ENCODE measurements at regions not wholly inside any gene's neighbourhood (a gene's known extent, or its start where the extent isn't known, plus 50 kb on each side); places are given as distances from the start of the nearest gene placed in this dataset.

DNA sequence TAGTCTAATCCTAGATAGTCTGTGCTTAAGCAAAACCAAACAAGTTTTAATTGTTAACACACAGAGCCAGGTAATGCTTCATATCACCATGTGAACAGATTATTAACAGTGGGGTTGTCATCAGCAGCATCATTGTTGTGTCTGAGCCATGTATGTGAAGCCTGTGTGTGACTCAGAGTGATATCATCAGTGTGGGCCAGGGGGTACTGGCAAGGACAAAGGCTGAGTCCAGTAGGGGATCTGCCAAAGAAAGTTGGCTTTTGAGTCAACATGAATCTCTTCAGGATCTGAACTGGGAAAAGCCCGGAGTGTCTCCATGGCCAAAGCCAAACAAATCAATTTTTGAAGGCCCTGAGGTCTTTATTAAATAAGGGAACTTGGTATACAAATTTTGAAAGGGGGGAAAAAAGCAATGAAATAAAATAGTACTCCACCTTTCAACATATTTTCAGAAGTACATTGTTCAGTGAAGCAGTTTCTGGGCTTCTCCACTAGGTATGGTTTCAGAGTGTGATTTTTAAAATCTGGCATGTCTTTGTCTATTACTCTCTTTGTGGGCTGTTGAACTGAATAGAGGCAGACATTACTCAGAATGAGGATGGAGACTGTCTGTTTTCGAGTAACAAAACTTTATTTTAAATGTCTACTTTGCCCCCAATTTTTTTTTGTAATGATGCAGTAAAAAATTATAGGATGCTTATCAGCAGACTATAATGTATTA is 444.2 kb upstream of the JAG1 start:
- Histone ChIP-seq H3K4me2 (ENCODE audit: low read depth, low read length, poor library complexity, severe bottlenecking) (no peak overlapping the region), H2AFZ (ENCODE audit: low read length) (no peak overlapping the region)

DNA sequence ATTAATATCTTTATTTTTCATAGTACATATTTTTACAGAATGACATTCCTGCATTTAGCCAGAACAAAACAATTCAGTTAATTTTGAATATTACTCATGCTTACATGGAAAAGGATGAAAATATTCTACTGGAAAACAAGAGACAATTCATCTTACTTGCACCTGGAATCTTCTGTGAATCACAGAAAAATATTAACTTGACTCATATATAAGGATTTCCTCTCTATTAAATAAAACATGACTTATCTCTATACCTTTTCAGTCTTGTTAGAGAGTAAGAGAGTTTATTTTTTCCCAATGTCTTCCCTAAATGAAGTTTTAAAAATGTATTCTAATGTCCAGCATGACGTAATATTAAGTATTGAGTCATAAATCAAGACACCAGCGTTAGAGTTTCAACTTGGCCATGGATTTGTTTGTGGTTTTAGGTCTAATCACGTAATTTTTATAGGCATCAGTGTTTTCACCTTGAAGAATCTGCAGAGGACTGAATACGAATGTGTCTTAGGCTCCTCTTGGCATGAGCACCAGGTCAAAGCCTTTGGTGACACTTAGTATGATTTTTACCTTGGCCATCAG is 445.1 kb upstream of the JAG1 start:
- Histone ChIP-seq H3K9ac (ENCODE audit: low read depth, low read length, poor library complexity, severe bottlenecking) (no peak overlapping the region), H3K4me2 (ENCODE audit: low read depth, low read length, poor library complexity, severe bottlenecking) (no peak overlapping the region), H3K79me2 (ENCODE audit: insufficient read depth, low read length) (no peaks in the 10 kb centered on the region), H2AFZ (ENCODE audit: low read length) (no peak overlapping the region), H3K4me3 (ENCODE audit: low read length, poor library complexity, severe bottlenecking) (no peak overlapping the region), H3K27me3 (ENCODE audit: insufficient read depth, low read length, poor library complexity, severe bottlenecking) (no peaks in the 10 kb centered on the region), H3K9me2 (replicated peaks; ENCODE audit: low read depth, low read length) (no peaks in the 10 kb centered on the region), H3K4me1 (ENCODE audit: insufficient read depth, low read length, poor library complexity, severe bottlenecking) (no peaks in the 10 kb centered on the region), H3K9me3 (ENCODE audit: insufficient read depth, low read depth, low read length) (no peaks in the 10 kb centered on the region), H3F3A (ENCODE audit: low read depth) (no peaks in the 10 kb centered on the region), H4K20me1 (ENCODE audit: insufficient read depth, low read length, poor library complexity, severe bottlenecking) (no peaks in the 10 kb centered on the region), H3K36me3 (ENCODE audit: insufficient read depth, low read length) (no peaks in the 10 kb centered on the region)
- TF ChIP-seq EZH2phosphoT487 (IDR thresholded peaks at IDR 0.05; ENCODE audit: borderline replicate concordance), result no peak
- TF ChIP-seq, protein P1, sequence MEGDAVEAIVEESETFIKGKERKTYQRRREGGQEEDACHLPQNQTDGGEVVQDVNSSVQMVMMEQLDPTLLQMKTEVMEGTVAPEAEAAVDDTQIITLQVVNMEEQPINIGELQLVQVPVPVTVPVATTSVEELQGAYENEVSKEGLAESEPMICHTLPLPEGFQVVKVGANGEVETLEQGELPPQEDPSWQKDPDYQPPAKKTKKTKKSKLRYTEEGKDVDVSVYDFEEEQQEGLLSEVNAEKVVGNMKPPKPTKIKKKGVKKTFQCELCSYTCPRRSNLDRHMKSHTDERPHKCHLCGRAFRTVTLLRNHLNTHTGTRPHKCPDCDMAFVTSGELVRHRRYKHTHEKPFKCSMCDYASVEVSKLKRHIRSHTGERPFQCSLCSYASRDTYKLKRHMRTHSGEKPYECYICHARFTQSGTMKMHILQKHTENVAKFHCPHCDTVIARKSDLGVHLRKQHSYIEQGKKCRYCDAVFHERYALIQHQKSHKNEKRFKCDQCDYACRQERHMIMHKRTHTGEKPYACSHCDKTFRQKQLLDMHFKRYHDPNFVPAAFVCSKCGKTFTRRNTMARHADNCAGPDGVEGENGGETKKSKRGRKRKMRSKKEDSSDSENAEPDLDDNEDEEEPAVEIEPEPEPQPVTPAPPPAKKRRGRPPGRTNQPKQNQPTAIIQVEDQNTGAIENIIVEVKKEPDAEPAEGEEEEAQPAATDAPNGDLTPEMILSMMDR (conservative IDR thresholded peaks at IDR 0.05; ENCODE audit: low read length), result no peak

More for the DNA sequence above, 444.2 kb upstream of the JAG1 start:
- Histone ChIP-seq H3F3A (ENCODE audit: low read depth) (no peaks in the 10 kb centered on the region), H3K4me1 (ENCODE audit: insufficient read depth, low read length, poor library complexity, severe bottlenecking) (no peaks in the 10 kb centered on the region), H3K4me3 (ENCODE audit: low read length, poor library complexity, severe bottlenecking) (no peak overlapping the region), H3K36me3 (ENCODE audit: insufficient read depth, low read length) (no peaks in the 10 kb centered on the region), H3K9me3 (ENCODE audit: insufficient read depth, low read depth, low read length) (no peaks in the 10 kb centered on the region), H3K27me3 (ENCODE audit: insufficient read depth, low read length, poor library complexity, severe bottlenecking) (no peaks in the 10 kb centered on the region), H4K20me1 (ENCODE audit: insufficient read depth, low read length, poor library complexity, severe bottlenecking) (no peaks in the 10 kb centered on the region), H3K9me2 (replicated peaks; ENCODE audit: low read depth, low read length) (no peaks in the 10 kb centered on the region), H3K79me2 (ENCODE audit: insufficient read depth, low read length) (no peaks in the 10 kb centered on the region), H3K9ac (ENCODE audit: low read depth, low read length, poor library complexity, severe bottlenecking) (no peak overlapping the region)
- no peak for TF ChIP-seq EZH2phosphoT487 (IDR thresholded peaks at IDR 0.05; ENCODE audit: borderline replicate concordance)
- TF ChIP-seq, protein P1 (conservative IDR thresholded peaks at IDR 0.05; ENCODE audit: low read length), result no peak

DNA sequence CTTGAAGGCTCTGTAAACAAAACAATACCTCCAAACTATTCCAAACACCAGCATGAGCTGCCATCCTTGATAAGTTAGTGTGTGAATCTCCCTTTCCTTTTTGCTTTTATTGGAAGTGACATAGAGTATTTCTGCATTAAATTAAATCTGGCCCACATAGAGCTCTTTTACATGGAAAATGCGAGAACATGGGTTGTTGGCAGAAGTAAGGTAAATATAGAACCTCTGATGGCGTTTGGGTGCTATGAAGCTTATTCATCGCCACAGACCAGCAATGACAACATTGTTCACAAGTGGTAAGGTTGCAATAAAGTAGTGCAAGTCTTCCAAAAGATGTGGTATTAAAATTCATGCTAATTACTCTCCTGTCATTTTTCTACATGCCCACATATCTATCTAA is 445.8 kb upstream of the JAG1 start:
- Histone ChIP-seq H3K36me3 (ENCODE audit: insufficient read depth, low read length) (no peaks in the 10 kb centered on the region), H3K4me2 (ENCODE audit: low read depth, low read length, poor library complexity, severe bottlenecking) (no peak overlapping the region), H3K4me3 (ENCODE audit: low read length, poor library complexity, severe bottlenecking) (no peak overlapping the region), H3F3A (ENCODE audit: low read depth) (no peaks in the 10 kb centered on the region), H3K4me1 (ENCODE audit: insufficient read depth, low read length, poor library complexity, severe bottlenecking) (no peaks in the 10 kb centered on the region), H3K79me2 (ENCODE audit: insufficient read depth, low read length) (no peaks in the 10 kb centered on the region), H3K9me3 (ENCODE audit: insufficient read depth, low read depth, low read length) (no peaks in the 10 kb centered on the region), H3K9ac (ENCODE audit: low read depth, low read length, poor library complexity, severe bottlenecking) (no peak overlapping the region), H3K9me2 (replicated peaks; ENCODE audit: low read depth, low read length) (no peaks in the 10 kb centered on the region), H2AFZ (ENCODE audit: low read length) (no peak overlapping the region), H3K27me3 (ENCODE audit: insufficient read depth, low read length, poor library complexity, severe bottlenecking) (no peaks in the 10 kb centered on the region), H4K20me1 (ENCODE audit: insufficient read depth, low read length, poor library complexity, severe bottlenecking) (no peaks in the 10 kb centered on the region)
- no peak for TF ChIP-seq EZH2phosphoT487 (IDR thresholded peaks at IDR 0.05; ENCODE audit: borderline replicate concordance)
- TF ChIP-seq, protein P1 (conservative IDR thresholded peaks at IDR 0.05; ENCODE audit: low read length), result no peak
